ENCODE measurements at regions not wholly inside any gene's neighbourhood (a gene's known extent, or its start where the extent isn't known, plus 50 kb on each side); places are given as distances from the start of the nearest gene placed in this dataset.

GRCh38 chr17:77089124-77089490 lies 51.7 kb upstream of the SEC14L1 start:
- TF ChIP-seq CTCF (IDR thresholded peaks at IDR 0.05; ENCODE audit: insufficient read depth, low read length, poor library complexity, severe bottlenecking) (no peak), EZH2phosphoT487 (conservative IDR thresholded peaks at IDR 0.05; ENCODE audit: low read length) (no peak)

All from SU-DHL-6 (cell line).